GM11168 (cell line): ENCODE measurements at regions not wholly inside any gene's neighbourhood (a gene's known extent, or its start where the extent isn't known, plus 50 kb on each side); places are given as distances from the start of the nearest gene placed in this dataset.

Experiments
- in situ Hi-C: fragments of 300-500 bp; cut with MboI; formaldehyde crosslinking; loops from one replicate; pipeline ENCODE4 v1.12.0; 2022; ENCODE audit warnings: low sequenced_read_pairs; ENCODE audit not compliant: unreplicated experiment

GRCh38 chr7:118657391-118658005 lies 433.0 kb downstream of the ANKRD7 start:
- in situ Hi-C loops: no loop called here

GRCh38 chr7:118662266-118662665 lies 437.8 kb downstream of the ANKRD7 start:
- in situ Hi-C loops: no loop called here

- in situ Hi-C loops: no loop called here
These were observed 440.0 kb downstream of the ANKRD7 start for GRCh38 chr7:118664498-118664897.

DNA sequence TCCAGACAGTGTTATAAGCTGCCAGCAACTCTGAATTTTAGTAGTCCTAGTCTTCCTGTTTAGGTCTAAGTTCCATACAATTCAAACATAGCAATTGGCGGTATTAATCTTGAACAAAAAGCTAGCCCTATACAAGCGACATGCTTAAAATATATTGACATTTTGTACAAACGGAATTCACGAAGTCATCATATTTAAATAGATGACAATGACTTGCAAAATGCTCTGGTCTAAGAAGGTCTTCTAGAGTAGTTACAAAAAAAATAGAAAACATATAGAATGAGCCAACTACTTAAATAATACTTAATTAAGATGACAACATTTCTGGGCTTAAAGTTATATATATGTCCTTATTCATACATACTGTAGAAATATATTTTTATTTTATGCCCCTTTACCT lies 446.6 kb downstream of the ANKRD7 start:
- in situ Hi-C loops: no loop called here

DNA sequence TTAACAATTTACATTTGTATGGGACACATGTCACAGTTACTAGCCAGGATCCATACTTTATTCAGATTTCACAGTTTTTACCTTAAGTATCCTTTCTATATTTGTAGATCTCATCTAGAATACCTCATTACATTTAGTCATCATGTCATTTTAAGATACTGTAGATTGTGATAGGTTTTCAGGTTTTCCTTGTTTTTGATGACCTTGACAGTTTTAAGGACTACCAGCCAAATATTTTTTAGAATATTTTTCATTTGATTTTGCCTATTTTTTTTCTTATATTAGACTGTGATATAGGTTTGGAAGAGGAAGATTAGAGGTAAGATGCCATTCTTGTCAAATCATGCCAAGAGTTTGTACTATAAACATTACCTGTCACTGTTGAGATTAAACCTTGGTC lies 460.3 kb downstream of the ANKRD7 start:
- in situ Hi-C loops: no loop called here

- in situ Hi-C loops: no loop called here
These were observed 464.9 kb downstream of the ANKRD7 start for GRCh38 chr7:118689403-118689802.

- in situ Hi-C loops: no loop called here
These were observed 472.4 kb downstream of the ANKRD7 start for GRCh38 chr7:118696879-118697278.

DNA sequence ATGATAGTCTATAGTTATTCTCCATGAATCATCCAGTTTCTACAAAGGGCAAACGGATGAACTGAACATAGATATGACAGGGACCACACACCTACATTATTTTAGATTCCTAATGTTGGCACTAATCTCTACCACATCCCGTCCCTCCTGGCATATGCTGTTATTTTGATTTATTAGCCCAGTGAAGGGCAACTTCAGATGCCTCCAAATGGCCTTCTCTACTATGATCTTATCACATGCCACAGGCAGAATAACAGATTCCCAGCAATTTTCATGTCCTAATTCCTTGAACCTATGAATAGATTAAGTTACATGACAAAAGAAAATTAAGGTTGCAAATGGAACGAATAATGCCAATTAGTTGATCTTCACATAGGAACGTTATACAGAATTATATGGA lies 474.7 kb downstream of the ANKRD7 start:
- in situ Hi-C loops: no loop called here

DNA sequence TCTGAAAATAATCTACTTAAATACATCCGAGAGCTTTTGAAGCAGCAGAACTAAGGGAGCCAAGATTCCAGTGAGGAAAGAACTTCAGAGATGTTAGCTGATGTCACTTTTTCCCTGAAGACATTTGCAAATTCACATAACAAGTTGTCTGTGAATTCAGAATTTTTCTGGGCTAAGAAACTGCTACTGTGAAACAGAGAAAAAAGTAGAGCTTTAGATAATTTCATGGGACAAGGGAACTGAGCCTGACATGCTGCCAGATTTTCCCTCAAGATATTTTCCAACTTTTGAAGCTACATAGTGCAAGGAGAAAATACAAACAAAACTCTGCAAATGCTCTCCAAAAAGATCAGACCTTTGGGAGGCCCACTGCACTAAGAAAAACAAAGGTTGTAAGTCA lies 484.2 kb downstream of the ANKRD7 start:
- in situ Hi-C loops: no loop called here

DNA sequence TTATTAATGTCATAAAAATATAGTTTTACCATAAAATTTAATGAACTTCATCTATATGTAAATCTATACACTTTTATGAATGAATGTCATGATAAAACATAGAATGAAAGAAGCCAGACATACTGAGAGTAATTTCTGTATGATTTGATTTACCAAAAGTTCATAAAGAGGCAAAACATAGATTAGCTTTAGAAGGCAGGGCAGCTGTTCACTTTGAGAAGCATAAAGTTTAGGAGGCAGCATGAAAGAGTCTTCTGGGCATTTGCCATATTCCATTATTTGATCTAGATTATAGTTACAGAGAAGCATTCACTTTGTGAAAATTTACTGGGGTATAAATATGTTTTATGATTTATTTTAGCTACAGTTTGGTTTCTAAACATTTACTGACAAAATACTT lies 487.2 kb downstream of the ANKRD7 start:
- in situ Hi-C loops: no loop called here

DNA sequence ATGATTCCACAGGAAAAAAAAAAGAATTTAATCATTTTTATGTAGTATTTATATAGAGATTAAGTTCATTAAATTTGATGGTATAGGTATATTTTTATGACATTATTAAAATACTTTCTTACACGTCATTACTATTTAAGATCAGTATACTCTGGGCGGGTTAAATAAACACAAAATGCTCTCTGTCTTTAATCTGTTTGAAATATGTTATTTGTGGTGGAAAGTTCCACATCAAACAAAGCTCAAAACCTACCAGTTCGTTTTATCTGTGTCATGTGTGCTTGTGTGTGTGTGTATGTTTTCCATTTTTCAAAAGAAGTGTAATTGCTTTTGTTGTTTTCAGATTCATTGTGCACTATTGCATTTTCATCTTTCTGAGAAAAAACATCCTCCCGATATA lies 488.5 kb downstream of the ANKRD7 start:
- in situ Hi-C loops: no loop called here

DNA sequence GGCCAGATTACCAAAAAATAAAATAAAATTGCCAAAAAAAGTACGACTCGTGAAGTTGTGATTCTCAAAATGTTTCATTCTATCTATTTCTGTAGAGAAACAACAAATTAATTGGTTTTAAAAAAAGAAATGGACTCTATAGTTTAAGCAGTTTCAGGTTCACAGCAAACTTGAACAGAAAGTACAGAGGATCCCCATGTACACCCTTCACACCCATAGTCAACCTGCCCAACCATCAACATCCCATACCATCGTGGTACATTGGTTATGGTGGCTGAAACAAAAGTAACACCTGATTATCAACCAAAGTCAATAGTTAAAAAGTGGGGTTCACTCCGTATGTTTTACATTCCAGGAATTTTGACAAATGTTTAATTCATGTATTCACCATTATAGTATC lies 496.1 kb downstream of the ANKRD7 start:
- in situ Hi-C loops: no loop called here

- in situ Hi-C loops: no loop called here
These were observed 507.4 kb downstream of the ANKRD7 start for GRCh38 chr7:118731854-118732253.

DNA sequence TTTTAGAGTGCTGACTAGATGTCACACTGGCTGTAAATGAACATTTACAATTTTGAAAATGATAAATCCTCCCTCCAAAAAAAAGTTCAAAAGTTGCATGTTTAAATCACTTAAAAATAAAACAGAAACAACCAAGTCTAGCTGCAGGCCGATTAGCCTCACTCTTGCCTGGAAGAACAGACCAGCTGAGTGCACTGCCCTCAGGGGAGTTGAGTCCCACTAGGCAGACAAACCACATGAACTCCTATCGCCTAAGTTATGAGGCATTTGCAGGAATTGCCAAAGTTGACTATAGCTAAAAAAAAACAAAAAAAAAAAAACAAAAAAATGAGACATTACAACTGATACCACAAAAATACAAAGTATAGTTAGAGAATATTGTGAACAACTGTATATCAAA lies 510.0 kb downstream of the ANKRD7 start:
- in situ Hi-C loops: no loop called here

- in situ Hi-C loops: no loop called here
These were observed 510.9 kb downstream of the ANKRD7 start for GRCh38 chr7:118735441-118735840.

DNA sequence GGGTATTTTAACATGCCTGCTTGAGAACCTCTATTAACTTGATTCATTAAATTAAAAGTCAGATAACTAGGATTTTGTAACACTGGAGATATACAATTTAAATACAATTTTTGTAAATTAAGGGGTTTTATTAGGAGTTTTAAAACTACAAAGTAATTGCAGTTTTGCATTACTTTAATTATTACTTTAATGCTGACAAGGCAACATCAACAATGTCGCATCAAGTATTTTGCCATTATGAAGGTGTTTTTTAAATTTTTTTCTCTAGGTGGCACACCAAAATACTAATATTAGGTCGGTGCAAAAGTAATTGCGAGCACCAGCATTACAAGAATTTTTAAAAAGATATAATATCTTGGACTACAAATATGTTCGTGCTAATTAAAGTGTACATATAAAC lies 513.4 kb downstream of the ANKRD7 start:
- in situ Hi-C loops: no loop called here

DNA sequence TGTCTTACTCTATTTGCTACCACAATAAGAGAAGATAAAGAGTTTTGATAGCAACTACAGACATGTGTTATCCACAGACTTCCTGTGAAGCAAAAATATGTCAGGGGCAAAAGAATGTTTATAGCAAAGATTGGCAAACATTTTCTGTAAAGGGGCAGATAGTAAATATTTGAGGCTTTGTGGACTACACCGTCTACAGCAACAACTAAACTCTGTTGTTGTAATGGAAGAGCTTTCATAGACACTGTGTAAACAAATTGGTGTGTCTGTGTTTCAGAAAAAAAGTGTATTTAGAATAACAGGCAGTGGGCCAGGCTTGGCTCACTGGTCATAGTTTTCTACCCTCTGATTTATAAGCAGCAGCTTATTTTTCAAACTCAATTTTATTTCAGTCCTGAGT lies 521.4 kb downstream of the ANKRD7 start:
- in situ Hi-C loops: no loop called here

DNA sequence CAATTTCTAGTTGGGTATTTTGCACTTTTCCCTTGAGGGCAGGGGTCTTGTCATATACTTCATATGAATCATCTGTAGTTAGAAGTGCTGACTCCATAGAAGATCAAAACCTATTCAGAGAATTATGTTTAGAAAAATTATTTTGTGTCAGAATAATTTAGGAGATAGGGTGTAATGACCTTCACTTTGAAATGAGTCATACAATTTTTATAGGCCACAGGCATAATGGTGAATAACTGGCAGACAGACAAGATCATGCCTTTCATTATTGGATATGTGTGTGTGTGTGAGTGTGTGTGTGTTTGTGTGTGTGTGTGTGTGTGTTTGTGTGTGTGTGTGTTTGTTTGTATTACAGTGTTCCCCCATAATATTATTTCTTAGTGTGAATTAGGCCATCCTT lies 523.0 kb downstream of the ANKRD7 start:
- in situ Hi-C loops: no loop called here

GRCh38 chr7:118753479-118753878 lies 529.0 kb downstream of the ANKRD7 start:
- in situ Hi-C loops: no loop called here

DNA sequence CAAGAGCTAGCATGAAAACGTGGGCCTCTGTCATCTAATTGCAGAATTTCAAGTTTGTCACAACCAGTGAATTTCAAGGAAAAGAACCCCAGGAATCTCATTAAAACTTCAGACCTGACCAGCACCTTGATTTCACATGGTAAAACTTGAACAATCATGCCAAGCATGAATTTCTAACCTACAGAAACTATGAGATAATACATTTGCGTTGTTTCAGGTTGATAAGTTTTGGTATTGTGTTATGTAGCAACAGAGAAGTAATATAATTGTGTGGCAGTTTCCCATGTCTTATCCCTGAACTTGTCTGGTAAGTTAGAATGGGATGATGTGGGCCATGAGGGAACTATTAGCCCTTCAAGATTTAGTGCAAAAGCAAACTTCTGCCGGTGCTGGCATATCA lies 530.1 kb downstream of the ANKRD7 start:
- in situ Hi-C loops: no loop called here

DNA sequence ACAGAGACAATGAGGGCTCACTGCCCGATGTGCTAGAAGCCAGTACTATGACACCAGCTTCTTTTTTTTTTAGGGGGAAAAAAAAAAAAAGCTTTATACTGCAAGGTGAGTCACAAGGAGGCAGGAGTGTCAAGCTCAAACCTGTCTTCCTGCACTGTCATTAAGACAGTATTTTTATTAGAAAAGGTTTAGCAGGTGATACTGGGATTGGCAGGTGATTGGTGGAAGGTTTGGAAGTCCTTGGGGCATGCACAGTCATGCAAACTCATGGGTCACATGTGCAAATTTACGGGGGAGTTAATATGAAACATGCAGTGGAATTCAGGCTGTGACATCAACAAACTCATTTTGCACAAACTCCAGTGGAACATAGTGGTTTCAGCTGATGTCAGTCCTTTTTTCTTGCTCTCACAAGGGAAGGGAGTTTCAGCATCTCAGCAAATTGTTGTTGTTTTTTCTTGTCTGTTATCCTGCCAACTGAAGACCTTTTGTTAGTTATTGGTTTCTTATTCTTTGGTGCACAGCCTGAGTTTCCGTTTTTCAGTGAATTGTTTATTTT lies 530.6 kb downstream of the ANKRD7 start:
- in situ Hi-C loops: no loop called here

DNA sequence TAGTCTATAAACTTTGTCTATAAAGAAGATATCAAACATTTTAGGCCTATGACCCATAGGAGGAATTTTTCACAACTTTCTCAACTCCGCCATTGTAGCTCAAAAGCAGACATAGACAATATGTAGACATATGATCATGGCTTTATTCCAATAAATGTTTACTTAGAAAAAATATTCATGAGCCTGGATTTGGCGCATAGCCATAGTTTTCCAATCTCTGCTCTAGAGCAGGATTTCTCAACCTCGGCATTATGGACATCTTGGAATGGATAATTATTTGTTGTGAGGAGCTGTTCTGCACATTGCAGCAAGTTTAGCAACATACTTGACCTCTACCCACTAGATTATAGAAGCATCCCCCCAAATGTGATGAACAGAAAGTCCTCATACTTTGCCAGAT lies 532.6 kb downstream of the ANKRD7 start:
- in situ Hi-C loops: no loop called here

DNA sequence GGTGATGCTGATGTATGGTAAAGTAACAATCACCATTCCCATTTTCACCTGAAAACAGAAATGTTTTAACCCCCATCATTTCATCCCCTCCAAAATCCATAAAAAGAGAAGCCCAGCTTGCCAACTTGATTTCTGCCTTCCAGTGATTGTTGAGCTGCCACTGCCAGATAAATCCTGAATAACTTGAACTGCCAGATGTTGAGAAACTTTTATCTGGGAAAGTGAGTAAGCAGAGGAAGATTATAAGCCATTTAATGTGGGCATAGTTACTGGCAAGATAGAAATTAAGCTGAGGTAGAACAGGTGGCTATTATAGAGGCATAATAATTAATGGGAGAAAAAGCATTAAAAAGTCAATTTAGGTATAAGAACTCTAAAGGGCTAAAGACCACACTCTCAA lies 534.1 kb downstream of the ANKRD7 start:
- in situ Hi-C loops: no loop called here
